ENCODE measurements at regions not wholly inside any gene's neighbourhood (a gene's known extent, or its start where the extent isn't known, plus 50 kb on each side); places are given as distances from the start of the nearest gene placed in this dataset.

- Histone ChIP-seq H3K27ac (no peak overlapping the region), H3K27me3 (no peaks in the 10 kb centered on the region), H3K4me1 (no peaks in the 10 kb centered on the region), H3K4me3 (no peak overlapping the region), H3K36me3 (no peaks in the 10 kb centered on the region), H3K9me3 (no peaks in the 10 kb centered on the region)
- TF ChIP-seq POLR2AphosphoS5 (IDR thresholded peaks at IDR 0.05; ENCODE audit: insufficient read depth in 1 of 2, low read depth in 1 of 2) (no peak), POLR2A (IDR thresholded peaks at IDR 0.05) (no peak)
- TF ChIP-seq, protein P1, sequence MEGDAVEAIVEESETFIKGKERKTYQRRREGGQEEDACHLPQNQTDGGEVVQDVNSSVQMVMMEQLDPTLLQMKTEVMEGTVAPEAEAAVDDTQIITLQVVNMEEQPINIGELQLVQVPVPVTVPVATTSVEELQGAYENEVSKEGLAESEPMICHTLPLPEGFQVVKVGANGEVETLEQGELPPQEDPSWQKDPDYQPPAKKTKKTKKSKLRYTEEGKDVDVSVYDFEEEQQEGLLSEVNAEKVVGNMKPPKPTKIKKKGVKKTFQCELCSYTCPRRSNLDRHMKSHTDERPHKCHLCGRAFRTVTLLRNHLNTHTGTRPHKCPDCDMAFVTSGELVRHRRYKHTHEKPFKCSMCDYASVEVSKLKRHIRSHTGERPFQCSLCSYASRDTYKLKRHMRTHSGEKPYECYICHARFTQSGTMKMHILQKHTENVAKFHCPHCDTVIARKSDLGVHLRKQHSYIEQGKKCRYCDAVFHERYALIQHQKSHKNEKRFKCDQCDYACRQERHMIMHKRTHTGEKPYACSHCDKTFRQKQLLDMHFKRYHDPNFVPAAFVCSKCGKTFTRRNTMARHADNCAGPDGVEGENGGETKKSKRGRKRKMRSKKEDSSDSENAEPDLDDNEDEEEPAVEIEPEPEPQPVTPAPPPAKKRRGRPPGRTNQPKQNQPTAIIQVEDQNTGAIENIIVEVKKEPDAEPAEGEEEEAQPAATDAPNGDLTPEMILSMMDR (IDR thresholded peaks at IDR 0.05), result no peak
- DNase-seq (ENCODE audit: extremely low spot score in 2 of 2), result no peak
- intact Hi-C loops (cut with DNase I), result no loop called here
Measured at GRCh38 chr4:187364851-187365250, 630.7 kb upstream of the ZFP42 start.

DNA sequence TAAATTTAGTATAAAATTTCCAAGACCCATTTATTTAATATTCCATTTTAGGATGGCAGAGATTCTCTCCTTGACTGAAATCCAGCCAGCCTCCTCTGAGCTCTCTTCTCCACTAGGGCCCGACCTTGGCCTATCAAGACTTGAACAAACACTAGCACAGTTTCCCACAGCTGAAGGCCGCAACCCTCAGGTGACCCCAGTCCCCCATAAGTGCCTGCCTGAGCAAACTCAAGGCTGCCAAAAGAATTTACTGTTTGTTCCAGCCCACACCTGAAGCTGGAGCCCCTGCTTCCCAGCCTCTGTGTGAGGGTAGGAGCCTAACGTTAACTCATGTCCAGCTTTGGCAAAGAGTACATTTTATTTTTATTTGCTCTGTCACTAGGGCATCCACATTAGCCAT, 629.0 kb upstream of the ZFP42 start:
- Histone ChIP-seq H3K4me3 (no peak overlapping the region), H3K4me1 (no peaks in the 10 kb centered on the region), H3K27me3 (no peaks in the 10 kb centered on the region), H3K36me3 (no peaks in the 10 kb centered on the region), H3K9me3 (no peaks in the 10 kb centered on the region), H3K27ac (no peak overlapping the region)
- intact Hi-C loops (cut with DNase I), result no loop called here
- TF ChIP-seq POLR2A (IDR thresholded peaks at IDR 0.05), result no peak
- no peak for TF ChIP-seq POLR2AphosphoS5 (IDR thresholded peaks at IDR 0.05; ENCODE audit: insufficient read depth in 1 of 2, low read depth in 1 of 2)
- TF ChIP-seq, protein P1 (IDR thresholded peaks at IDR 0.05), result no peak
- no peak for DNase-seq (ENCODE audit: extremely low spot score in 2 of 2)

DNA sequence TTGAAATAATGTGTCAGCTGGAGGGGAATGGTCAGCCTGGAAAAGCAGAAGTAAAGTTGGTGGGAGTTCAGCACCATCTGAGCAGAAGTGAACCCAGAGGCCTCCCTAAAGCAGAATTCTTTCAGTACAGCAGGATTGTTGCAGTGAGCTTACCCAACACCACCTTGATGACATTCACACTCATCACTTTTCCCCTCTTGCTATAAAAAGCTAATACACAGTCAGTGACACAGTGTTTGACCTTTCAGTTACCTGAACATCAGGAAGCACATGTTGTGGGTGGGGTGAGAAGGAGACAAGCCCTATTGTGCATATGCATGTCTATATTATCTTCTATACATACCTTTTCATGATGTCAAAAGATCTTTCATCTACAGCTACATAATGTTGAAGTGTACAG, 624.7 kb upstream of the ZFP42 start:
- Histone ChIP-seq H3K4me1 (no peaks in the 10 kb centered on the region), H3K27ac (no peak overlapping the region), H3K27me3 (no peaks in the 10 kb centered on the region), H3K4me3 (no peak overlapping the region), H3K9me3 (no peaks in the 10 kb centered on the region), H3K36me3 (no peaks in the 10 kb centered on the region)
- DNase-seq (ENCODE audit: extremely low spot score in 2 of 2), result no peak
- TF ChIP-seq POLR2AphosphoS5 (IDR thresholded peaks at IDR 0.05; ENCODE audit: insufficient read depth in 1 of 2, low read depth in 1 of 2) (no peak), POLR2A (IDR thresholded peaks at IDR 0.05) (no peak)
- TF ChIP-seq, protein P1 (IDR thresholded peaks at IDR 0.05), result no peak
- intact Hi-C loops (cut with DNase I), result no loop called here

DNA sequence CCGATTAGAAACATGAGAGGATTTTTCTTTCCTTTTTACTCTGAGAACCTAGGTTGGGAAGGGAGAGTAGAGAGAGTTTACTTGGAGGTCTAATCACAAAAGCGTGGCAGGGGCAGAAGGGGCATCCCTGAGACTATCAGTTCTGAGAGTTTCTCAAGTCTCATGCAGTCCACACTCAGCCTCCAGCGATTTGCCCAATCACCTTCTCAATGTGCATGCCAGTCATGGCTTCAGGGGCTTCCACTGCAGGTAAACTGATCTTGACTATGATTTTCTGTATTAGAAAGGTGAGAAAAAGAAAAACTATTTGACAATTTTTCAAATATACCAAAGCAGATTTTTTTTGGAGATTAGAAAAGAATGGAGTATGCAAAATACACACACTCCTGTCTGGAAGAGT, 617.1 kb upstream of the ZFP42 start:
- Histone ChIP-seq H3K27me3 (no peaks in the 10 kb centered on the region), H3K9me3 (no peaks in the 10 kb centered on the region), H3K36me3 (no peaks in the 10 kb centered on the region), H3K4me3 (no peak overlapping the region), H3K4me1 (no peaks in the 10 kb centered on the region), H3K27ac (no peak overlapping the region)
- no peak for DNase-seq (ENCODE audit: extremely low spot score in 2 of 2)
- TF ChIP-seq POLR2AphosphoS5 (IDR thresholded peaks at IDR 0.05; ENCODE audit: insufficient read depth in 1 of 2, low read depth in 1 of 2) (no peak), POLR2A (IDR thresholded peaks at IDR 0.05) (no peak)
- TF ChIP-seq, protein P1 (IDR thresholded peaks at IDR 0.05), result no peak
- intact Hi-C loops (cut with DNase I), result no loop called here

DNA sequence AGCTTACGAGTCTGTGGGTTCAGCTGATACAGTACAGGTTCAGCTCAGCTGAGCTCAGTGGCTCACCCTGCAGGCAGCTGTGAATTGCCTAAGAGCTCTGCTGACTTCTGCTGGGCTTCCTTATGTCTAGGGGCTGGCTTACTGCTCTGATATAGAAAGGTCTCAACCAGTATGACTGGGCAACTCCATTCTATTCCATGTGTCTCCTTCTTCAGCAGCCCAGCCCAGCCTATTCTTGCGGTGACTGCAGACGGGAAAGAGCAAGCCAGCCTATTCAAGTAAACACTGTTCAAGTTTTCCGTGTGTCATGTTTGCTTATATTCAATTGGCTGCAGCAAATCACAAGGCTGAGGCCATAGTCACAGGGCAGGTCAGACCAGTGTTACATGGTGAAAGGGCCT, 615.4 kb upstream of the ZFP42 start:
- H3K27ac ChIP-seq, result no peak overlapping the region
- intact Hi-C loops (cut with DNase I), result no loop called here
- no peaks in the 10 kb centered on the region for H3K4me1 ChIP-seq
- no peaks in the 10 kb centered on the region for H3K9me3 ChIP-seq
- H3K36me3 ChIP-seq, result no peaks in the 10 kb centered on the region
- TF ChIP-seq POLR2A (IDR thresholded peaks at IDR 0.05) (no peak), POLR2AphosphoS5 (IDR thresholded peaks at IDR 0.05; ENCODE audit: insufficient read depth in 1 of 2, low read depth in 1 of 2) (no peak)
- TF ChIP-seq, protein P1 (IDR thresholded peaks at IDR 0.05), result no peak
- H3K27me3 ChIP-seq, result no peaks in the 10 kb centered on the region
- DNase-seq (ENCODE audit: extremely low spot score in 2 of 2), result no peak
- no peak overlapping the region for H3K4me3 ChIP-seq
